ENCODE measurements at regions not wholly inside any gene's neighbourhood (a gene's known extent, or its start where the extent isn't known, plus 50 kb on each side); places are given as distances from the start of the nearest gene placed in this dataset.

DNA sequence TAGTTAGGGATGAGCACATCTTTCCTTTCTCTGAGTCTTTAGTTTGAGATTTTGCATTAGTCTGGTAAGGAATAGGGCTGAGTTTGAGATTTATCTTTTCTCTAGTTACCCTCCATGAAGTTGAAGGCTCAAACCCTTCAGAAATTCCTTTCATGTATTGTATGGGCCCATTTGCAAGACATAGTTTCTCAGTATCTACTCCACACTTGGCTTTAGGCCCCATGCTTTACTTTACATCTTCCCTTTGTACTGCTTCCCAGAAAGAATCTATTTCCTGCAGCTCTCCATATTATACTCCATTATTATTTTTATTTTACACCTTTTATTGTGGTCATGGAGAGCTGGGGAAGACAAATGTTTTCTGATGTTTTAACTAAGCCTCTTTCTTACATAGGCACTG, 1038.2 kb downstream of the TECRL start:
- CTCF ChIA-PET: no interaction called here
- H3K9ac ChIP-seq (ENCODE audit: control insufficient read depth, insufficient read depth, low read length): no peak overlapping the region
- no peak for FAIRE-seq

More for the DNA sequence above, 1038.2 kb downstream of the TECRL start:
- DNase-seq (ENCODE audit: low read depth, low spot score) (no peak), ATAC-seq (no peak)
- intact Hi-C loops (cut with micrococcal nuclease; ENCODE audit: unreplicated experiment) (no loop called here), in situ Hi-C loops (cut with MboI) (no loop called here)
- no TSS peak for BruUV-seq (replicated peaks)
- POLR2A ChIA-PET: no interaction called here
- no peak overlapping the region for H3K4me3 ChIP-seq
- H4K20me1 ChIP-seq (ENCODE audit: control insufficient read depth, insufficient read depth): no peaks in the 10 kb centered on the region
- RAD21 ChIA-PET (ENCODE audit: unreplicated experiment): no interaction called here
- H3K27ac ChIP-seq (ENCODE audit: control insufficient read depth, insufficient read depth): no peak overlapping the region
- no peaks in the 10 kb centered on the region for H3K9me3 ChIP-seq (replicated peaks; ENCODE audit: control insufficient read depth, insufficient read depth, low read length)
- H3K4me2 ChIP-seq (ENCODE audit: control insufficient read depth, insufficient read depth): no peak overlapping the region
- no peak for TF ChIP-seq POLR2AphosphoS2 (IDR thresholded peaks at IDR 0.05; ENCODE audit: low read depth, low read length)
- TF ChIP-seq SPI1 (IDR thresholded peaks at IDR 0.05; ENCODE audit: borderline replicate concordance, insufficient read depth, low read depth, low read length): no peak
- TF ChIP-seq ZBED1 (IDR thresholded peaks at IDR 0.05; ENCODE audit: borderline replicate concordance): no peak
- no peak for TF ChIP-seq POLR2AphosphoS5 (IDR thresholded peaks at IDR 0.05; ENCODE audit: low read length)
- TF ChIP-seq GABPA (IDR thresholded peaks at IDR 0.05; ENCODE audit: low read depth): no peak
- TF ChIP-seq, protein P1, sequence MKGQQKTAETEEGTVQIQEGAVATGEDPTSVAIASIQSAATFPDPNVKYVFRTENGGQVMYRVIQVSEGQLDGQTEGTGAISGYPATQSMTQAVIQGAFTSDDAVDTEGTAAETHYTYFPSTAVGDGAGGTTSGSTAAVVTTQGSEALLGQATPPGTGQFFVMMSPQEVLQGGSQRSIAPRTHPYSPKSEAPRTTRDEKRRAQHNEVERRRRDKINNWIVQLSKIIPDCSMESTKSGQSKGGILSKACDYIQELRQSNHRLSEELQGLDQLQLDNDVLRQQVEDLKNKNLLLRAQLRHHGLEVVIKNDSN (IDR thresholded peaks at IDR 0.05; ENCODE audit: borderline replicate concordance, extremely low read length, insufficient read depth, low read depth, low read length): no peak
- TF ChIP-seq NR2C1 (IDR thresholded peaks at IDR 0.05): no peak
- TF ChIP-seq CBX3 (IDR thresholded peaks at IDR 0.05; ENCODE audit: borderline replicate concordance, low read depth): no peak
- no peak for TF ChIP-seq STAT1 (conservative IDR thresholded peaks at IDR 0.05)
- TF ChIP-seq, protein P2, sequence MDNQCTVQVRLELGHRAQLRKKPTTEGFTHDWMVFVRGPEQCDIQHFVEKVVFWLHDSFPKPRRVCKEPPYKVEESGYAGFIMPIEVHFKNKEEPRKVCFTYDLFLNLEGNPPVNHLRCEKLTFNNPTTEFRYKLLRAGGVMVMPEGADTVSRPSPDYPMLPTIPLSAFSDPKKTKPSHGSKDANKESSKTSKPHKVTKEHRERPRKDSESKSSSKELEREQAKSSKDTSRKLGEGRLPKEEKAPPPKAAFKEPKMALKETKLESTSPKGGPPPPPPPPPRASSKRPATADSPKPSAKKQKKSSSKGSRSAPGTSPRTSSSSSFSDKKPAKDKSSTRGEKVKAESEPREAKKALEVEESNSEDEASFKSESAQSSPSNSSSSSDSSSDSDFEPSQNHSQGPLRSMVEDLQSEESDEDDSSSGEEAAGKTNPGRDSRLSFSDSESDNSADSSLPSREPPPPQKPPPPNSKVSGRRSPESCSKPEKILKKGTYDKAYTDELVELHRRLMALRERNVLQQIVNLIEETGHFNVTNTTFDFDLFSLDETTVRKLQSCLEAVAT (IDR thresholded peaks at IDR 0.05): no peak
- TF ChIP-seq, protein P3, sequence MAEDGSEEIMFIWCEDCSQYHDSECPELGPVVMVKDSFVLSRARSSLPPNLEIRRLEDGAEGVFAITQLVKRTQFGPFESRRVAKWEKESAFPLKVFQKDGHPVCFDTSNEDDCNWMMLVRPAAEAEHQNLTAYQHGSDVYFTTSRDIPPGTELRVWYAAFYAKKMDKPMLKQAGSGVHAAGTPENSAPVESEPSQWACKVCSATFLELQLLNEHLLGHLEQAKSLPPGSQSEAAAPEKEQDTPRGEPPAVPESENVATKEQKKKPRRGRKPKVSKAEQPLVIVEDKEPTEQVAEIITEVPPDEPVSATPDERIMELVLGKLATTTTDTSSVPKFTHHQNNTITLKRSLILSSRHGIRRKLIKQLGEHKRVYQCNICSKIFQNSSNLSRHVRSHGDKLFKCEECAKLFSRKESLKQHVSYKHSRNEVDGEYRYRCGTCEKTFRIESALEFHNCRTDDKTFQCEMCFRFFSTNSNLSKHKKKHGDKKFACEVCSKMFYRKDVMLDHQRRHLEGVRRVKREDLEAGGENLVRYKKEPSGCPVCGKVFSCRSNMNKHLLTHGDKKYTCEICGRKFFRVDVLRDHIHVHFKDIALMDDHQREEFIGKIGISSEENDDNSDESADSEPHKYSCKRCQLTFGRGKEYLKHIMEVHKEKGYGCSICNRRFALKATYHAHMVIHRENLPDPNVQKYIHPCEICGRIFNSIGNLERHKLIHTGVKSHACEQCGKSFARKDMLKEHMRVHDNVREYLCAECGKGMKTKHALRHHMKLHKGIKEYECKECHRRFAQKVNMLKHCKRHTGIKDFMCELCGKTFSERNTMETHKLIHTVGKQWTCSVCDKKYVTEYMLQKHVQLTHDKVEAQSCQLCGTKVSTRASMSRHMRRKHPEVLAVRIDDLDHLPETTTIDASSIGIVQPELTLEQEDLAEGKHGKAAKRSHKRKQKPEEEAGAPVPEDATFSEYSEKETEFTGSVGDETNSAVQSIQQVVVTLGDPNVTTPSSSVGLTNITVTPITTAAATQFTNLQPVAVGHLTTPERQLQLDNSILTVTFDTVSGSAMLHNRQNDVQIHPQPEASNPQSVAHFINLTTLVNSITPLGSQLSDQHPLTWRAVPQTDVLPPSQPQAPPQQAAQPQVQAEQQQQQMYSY (CRISPR knock-in tag; IDR thresholded peaks at IDR 0.05): no peak
- TF ChIP-seq, protein P4, sequence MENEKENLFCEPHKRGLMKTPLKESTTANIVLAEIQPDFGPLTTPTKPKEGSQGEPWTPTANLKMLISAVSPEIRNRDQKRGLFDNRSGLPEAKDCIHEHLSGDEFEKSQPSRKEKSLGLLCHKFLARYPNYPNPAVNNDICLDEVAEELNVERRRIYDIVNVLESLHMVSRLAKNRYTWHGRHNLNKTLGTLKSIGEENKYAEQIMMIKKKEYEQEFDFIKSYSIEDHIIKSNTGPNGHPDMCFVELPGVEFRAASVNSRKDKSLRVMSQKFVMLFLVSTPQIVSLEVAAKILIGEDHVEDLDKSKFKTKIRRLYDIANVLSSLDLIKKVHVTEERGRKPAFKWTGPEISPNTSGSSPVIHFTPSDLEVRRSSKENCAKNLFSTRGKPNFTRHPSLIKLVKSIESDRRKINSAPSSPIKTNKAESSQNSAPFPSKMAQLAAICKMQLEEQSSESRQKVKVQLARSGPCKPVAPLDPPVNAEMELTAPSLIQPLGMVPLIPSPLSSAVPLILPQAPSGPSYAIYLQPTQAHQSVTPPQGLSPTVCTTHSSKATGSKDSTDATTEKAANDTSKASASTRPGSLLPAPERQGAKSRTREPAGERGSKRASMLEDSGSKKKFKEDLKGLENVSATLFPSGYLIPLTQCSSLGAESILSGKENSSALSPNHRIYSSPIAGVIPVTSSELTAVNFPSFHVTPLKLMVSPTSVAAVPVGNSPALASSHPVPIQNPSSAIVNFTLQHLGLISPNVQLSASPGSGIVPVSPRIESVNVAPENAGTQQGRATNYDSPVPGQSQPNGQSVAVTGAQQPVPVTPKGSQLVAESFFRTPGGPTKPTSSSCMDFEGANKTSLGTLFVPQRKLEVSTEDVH (IDR thresholded peaks at IDR 0.05; ENCODE audit: low read depth, partially characterized antibody): no peak
- TF ChIP-seq RELA (IDR thresholded peaks at IDR 0.05; ENCODE audit: borderline replicate concordance, partially characterized antibody): no peak
- SMC1A ChIA-PET (ENCODE audit: uncharacterized antibody, unreplicated experiment): no interaction called here
- no peaks in the 10 kb centered on the region for H3K4me1 ChIP-seq (ENCODE audit: control insufficient read depth, insufficient read depth, low read length)
- H2AFZ ChIP-seq (ENCODE audit: control insufficient read depth, low read depth, low read length): no peak overlapping the region
- H3K27me3 ChIP-seq (replicated peaks in 1 of 2; ENCODE audit: control insufficient read depth in 2 of 2, insufficient read depth in 2 of 2, low read length in 1 of 2): no peaks in the 10 kb centered on the region
- H3K79me2 ChIP-seq (ENCODE audit: control insufficient read depth, insufficient read depth, low read length): no peaks in the 10 kb centered on the region
- no peaks in the 10 kb centered on the region for H3K36me3 ChIP-seq (ENCODE audit: control insufficient read depth in 2 of 2, insufficient read depth in 2 of 2, low read length in 1 of 2)

Measured in GM12878 (cell line).